ENCODE measurements at regions not wholly inside any gene's neighbourhood (a gene's known extent, or its start where the extent isn't known, plus 50 kb on each side); places are given as distances from the start of the nearest gene placed in this dataset.

DNA sequence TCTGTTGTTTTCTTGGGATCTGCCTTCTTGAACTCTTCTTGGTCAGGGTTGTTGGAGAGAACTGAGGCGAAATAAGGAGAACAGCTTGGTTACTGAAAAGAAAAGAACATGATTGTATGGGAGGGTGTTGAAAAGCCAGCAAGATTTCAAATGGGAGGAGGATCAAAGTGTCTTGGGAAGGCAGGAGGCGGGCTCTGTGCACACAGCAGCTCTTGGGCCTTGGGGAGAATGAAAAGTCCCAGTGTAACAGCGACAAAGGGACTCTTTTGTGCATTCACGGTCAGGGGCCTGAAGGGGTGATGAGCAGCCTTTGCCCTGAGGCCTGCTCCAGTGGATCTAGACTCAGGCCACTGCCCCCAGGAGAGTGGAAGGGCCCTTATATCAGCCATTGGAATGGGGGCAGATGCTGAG is 135.4 kb downstream of the ADAMTS15 start:
- TF ChIP-seq ZNF555 (tag by site-specific recombination; conservative IDR thresholded peaks at IDR 0.05) (no peak), ZNF623 (tag by site-specific recombination; IDR thresholded peaks at IDR 0.05) (no peak), ZFP37 (tag by site-specific recombination; IDR thresholded peaks at IDR 0.05) (no peak), KLF1 (tag by site-specific recombination; IDR thresholded peaks at IDR 0.05) (no peak), ZNF302 (tag by site-specific recombination; IDR thresholded peaks at IDR 0.05; ENCODE audit: low read depth) (no peak), ZNF514 (tag by site-specific recombination; IDR thresholded peaks at IDR 0.05) (no peak), ZNF202 (tag by site-specific recombination; IDR thresholded peaks at IDR 0.05; ENCODE audit: borderline replicate concordance) (no peak), ZBTB20 (tag by site-specific recombination; IDR thresholded peaks at IDR 0.05) (no peak), YY2 (tag by site-specific recombination; IDR thresholded peaks at IDR 0.05) (no peak), ZNF747 (tag by site-specific recombination; IDR thresholded peaks at IDR 0.05) (no peak), ZNF16 (tag by site-specific recombination; IDR thresholded peaks at IDR 0.05; ENCODE audit: low read depth) (no peak), ZSCAN23 (tag by site-specific recombination; IDR thresholded peaks at IDR 0.05) (no peak), ZNF670 (tag by site-specific recombination; IDR thresholded peaks at IDR 0.05; ENCODE audit: low read depth) (no peak), ZNF23 (tag by site-specific recombination; IDR thresholded peaks at IDR 0.05; ENCODE audit: borderline replicate concordance) (no peak)
- TF ChIP-seq, protein P1, sequence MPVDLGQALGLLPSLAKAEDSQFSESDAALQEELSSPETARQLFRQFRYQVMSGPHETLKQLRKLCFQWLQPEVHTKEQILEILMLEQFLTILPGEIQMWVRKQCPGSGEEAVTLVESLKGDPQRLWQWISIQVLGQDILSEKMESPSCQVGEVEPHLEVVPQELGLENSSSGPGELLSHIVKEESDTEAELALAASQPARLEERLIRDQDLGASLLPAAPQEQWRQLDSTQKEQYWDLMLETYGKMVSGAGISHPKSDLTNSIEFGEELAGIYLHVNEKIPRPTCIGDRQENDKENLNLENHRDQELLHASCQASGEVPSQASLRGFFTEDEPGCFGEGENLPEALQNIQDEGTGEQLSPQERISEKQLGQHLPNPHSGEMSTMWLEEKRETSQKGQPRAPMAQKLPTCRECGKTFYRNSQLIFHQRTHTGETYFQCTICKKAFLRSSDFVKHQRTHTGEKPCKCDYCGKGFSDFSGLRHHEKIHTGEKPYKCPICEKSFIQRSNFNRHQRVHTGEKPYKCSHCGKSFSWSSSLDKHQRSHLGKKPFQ (tag by site-specific recombination; IDR thresholded peaks at IDR 0.05): no peak
- H3K27ac ChIP-seq (ENCODE audit: extremely low read depth, low read depth, low read length): no peak overlapping the region
- peaks cover 4% of the 10 kb centered on the region; the same call in 1 of the 2 replicates for H3K4me1 ChIP-seq (ENCODE audit: control insufficient read depth, insufficient read depth, low read length)
- ChIA-PET POLR2A (no interaction called here), CTCF (interaction anchor here (0.6 to 0.7 kb wide), 2 partner anchors 9 to 131 kb away, joined by 3 to 5 read pairs; no protein-coding TSS in a partner anchor)
- H3K9me3 ChIP-seq (ENCODE audit: control insufficient read depth, insufficient read depth, low read depth, low read length): no peaks in the 10 kb centered on the region
- no peaks in the 10 kb centered on the region for H3K36me3 ChIP-seq (ENCODE audit: control insufficient read depth in 2 of 2, insufficient read depth in 1 of 2, low read length in 2 of 2)
- no peak overlapping the region for H3K4me3 ChIP-seq (ENCODE audit: low read depth, low read length)

GRCh38 chr11:130585545-130585944 is 137.1 kb downstream of the ADAMTS15 start:
- H3K36me3 ChIP-seq (ENCODE audit: control insufficient read depth in 2 of 2, insufficient read depth in 1 of 2, low read length in 2 of 2): no peaks in the 10 kb centered on the region
- no peaks in the 10 kb centered on the region for H3K9me3 ChIP-seq (ENCODE audit: control insufficient read depth, insufficient read depth, low read depth, low read length)
- no peak overlapping the region for H3K27ac ChIP-seq (ENCODE audit: extremely low read depth, low read depth, low read length)
- no peak overlapping the region for H3K4me3 ChIP-seq (ENCODE audit: low read depth, low read length)
- ChIA-PET CTCF (interaction anchor here (0.9 kb wide), 1 partner anchor 39 kb away, joined by 3 read pairs; no protein-coding TSS in a partner anchor), POLR2A (no interaction called here)
- TF ChIP-seq ZNF214 (tag by site-specific recombination; IDR thresholded peaks at IDR 0.05; ENCODE audit: borderline replicate concordance): no peak
- TF ChIP-seq ZNF548 (tag by site-specific recombination; IDR thresholded peaks at IDR 0.05): no peak
- TF ChIP-seq REPIN1 (tag by site-specific recombination; IDR thresholded peaks at IDR 0.05; ENCODE audit: low read depth): no peak
- TF ChIP-seq ZNF76 (tag by site-specific recombination; IDR thresholded peaks at IDR 0.05; ENCODE audit: borderline replicate concordance, low read depth): no peak
- TF ChIP-seq ZNF701 (tag by site-specific recombination; IDR thresholded peaks at IDR 0.05): no peak
- TF ChIP-seq ZNF544 (tag by site-specific recombination; IDR thresholded peaks at IDR 0.05): no peak
- no peak for TF ChIP-seq ZNF138 (tag by site-specific recombination; IDR thresholded peaks at IDR 0.05; ENCODE audit: borderline replicate concordance)
- TF ChIP-seq SCRT2 (tag by site-specific recombination; IDR thresholded peaks at IDR 0.05): no peak
- TF ChIP-seq ZBTB7A (tag by site-specific recombination; IDR thresholded peaks at IDR 0.05; ENCODE audit: low read depth): no peak
- peaks cover 1% of the 10 kb centered on the region; the same call in 1 of the 2 replicates for H3K4me1 ChIP-seq (ENCODE audit: control insufficient read depth, insufficient read depth, low read length)

DNA sequence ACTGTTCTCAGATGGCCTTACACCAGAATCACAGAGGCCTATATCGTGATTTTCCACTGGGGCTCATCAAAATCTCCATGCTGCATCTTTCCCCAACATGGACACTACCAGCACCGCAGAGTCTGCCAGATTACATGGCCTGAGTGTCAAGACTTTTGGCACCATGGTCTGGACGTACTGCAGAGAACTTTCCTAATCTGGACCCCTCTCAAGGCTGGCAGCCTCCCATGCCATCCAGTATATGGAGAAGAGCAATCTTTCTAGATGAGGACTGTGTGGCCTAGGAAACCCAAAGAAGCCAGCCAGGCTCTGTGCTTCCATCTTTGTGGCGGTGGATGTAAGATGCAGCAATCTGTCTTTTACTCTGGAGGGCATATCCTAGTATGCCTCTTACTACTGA is 139.2 kb downstream of the ADAMTS15 start:
- no peak overlapping the region for H3K27ac ChIP-seq (ENCODE audit: extremely low read depth, low read depth, low read length)
- H3K4me1 ChIP-seq (ENCODE audit: control insufficient read depth, insufficient read depth, low read length): no peaks in the 10 kb centered on the region
- H3K4me3 ChIP-seq (ENCODE audit: low read depth, low read length): no peak overlapping the region
- H3K36me3 ChIP-seq (ENCODE audit: control insufficient read depth in 2 of 2, insufficient read depth in 1 of 2, low read length in 2 of 2): no peaks in the 10 kb centered on the region
- ChIA-PET POLR2A (no interaction called here), CTCF (no interaction called here)
- no peaks in the 10 kb centered on the region for H3K9me3 ChIP-seq (ENCODE audit: control insufficient read depth, insufficient read depth, low read depth, low read length)
- TF ChIP-seq KLF1 (tag by site-specific recombination; IDR thresholded peaks at IDR 0.05) (no peak), ZNF785 (tag by site-specific recombination; IDR thresholded peaks at IDR 0.05) (no peak), ZNF777 (tag by site-specific recombination; IDR thresholded peaks at IDR 0.05; ENCODE audit: borderline replicate concordance) (no peak), GFI1B (tag by site-specific recombination; IDR thresholded peaks at IDR 0.05) (no peak)
- TF ChIP-seq, protein P2, sequence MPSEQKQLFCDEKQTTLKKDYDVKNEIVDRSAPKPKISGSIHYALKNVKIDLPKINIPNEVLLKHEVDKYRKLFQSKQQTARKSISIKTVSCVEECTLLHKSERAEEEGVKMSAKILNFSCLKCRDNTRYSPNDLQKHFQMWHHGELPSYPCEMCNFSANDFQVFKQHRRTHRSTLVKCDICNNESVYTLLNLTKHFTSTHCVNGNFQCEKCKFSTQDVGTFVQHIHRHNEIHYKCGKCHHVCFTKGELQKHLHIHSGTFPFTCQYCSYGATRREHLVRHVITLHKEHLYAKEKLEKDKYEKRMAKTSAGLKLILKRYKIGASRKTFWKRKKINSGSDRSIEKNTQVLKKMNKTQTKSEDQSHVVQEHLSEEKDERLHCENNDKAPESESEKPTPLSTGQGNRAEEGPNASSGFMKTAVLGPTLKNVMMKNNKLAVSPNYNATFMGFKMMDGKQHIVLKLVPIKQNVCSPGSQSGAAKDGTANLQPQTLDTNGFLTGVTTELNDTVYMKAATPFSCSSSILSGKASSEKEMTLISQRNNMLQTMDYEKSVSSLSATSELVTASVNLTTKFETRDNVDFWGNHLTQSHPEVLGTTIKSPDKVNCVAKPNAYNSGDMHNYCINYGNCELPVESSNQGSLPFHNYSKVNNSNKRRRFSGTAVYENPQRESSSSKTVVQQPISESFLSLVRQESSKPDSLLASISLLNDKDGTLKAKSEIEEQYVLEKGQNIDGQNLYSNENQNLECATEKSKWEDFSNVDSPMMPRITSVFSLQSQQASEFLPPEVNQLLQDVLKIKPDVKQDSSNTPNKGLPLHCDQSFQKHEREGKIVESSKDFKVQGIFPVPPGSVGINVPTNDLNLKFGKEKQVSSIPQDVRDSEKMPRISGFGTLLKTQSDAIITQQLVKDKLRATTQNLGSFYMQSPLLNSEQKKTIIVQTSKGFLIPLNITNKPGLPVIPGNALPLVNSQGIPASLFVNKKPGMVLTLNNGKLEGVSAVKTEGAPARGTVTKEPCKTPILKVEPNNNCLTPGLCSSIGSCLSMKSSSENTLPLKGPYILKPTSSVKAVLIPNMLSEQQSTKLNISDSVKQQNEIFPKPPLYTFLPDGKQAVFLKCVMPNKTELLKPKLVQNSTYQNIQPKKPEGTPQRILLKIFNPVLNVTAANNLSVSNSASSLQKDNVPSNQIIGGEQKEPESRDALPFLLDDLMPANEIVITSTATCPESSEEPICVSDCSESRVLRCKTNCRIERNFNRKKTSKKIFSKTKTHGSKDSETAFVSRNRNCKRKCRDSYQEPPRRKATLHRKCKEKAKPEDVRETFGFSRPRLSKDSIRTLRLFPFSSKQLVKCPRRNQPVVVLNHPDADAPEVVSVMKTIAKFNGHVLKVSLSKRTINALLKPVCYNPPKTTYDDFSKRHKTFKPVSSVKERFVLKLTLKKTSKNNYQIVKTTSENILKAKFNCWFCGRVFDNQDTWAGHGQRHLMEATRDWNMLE (tag by site-specific recombination; conservative IDR thresholded peaks at IDR 0.05; ENCODE audit: low read depth): no peak
